SU-DHL-6 (cell line): ENCODE measurements at regions not wholly inside any gene's neighbourhood (a gene's known extent, or its start where the extent isn't known, plus 50 kb on each side); places are given as distances from the start of the nearest gene placed in this dataset.
"Not testable (repeated sequence)": the region's sequence is repeated elsewhere in the genome, so short reads cannot be mapped to it uniquely, and the experiment has no call there.

Experiments used
- H2AFZ ChIP-seq: fragments of 200-600 bp; sonication (generic); 2 replicates; pipeline ENCODE4 v1.6.1; 2014; ENCODE audit warnings: low read depth, mild to moderate bottlenecking, moderate library complexity, mixed read lengths, antibody characterized with exemption, low read length; ENCODE audit not compliant: severe bottlenecking
- H3F3A ChIP-seq: fragments of 200-600 bp; shearing (Covaris generic); 2 replicates; pipeline ENCODE4 v1.6.0; 2016; ENCODE audit warnings: antibody characterized with exemption, mild to moderate bottlenecking; ENCODE audit not compliant: insufficient read depth
- H3K27ac ChIP-seq: fragments of 200-600 bp; sonication (generic); 2 replicates; pipeline ENCODE4 v1.5.1; 2016; ENCODE audit warnings: low read depth, mild to moderate bottlenecking, low read length, moderate library complexity, mixed read lengths
- H3K27me3 ChIP-seq: fragments of 200-600 bp; sonication (generic), shearing (Covaris generic); 2 replicates; pipeline ENCODE4 v1.6.0; 2014; ENCODE audit warnings: mild to moderate bottlenecking, low read length
- H3K36me3 ChIP-seq: fragments of 200-600 bp; sonication (generic); 2 replicates; pipeline ENCODE4 v1.6.1; 2014; ENCODE audit warnings: mild to moderate bottlenecking, low read length, mixed read lengths
- H3K4me2 ChIP-seq: fragments of 300-600, 200-600 bp; shearing (Covaris generic), sonication (generic); 2 replicates; pipeline ENCODE4 v1.6.0; 2014; ENCODE audit warnings: low read length, low read depth, mild to moderate bottlenecking; ENCODE audit not compliant: poor library complexity, severe bottlenecking
- H3K4me3 ChIP-seq: fragments of 200-600 bp; sonication (generic); 2 replicates; pipeline ENCODE4 v1.5.1; 2014; ENCODE audit warnings: antibody characterized with exemption, low read length, mild to moderate bottlenecking, mixed read lengths; ENCODE audit not compliant: insufficient read depth, poor library complexity, severe bottlenecking
- H3K79me2 ChIP-seq: fragments of 200-600 bp; sonication (generic); 2 replicates; pipeline ENCODE4 v1.6.1; 2014; ENCODE audit warnings: mild to moderate bottlenecking, low read length, moderate library complexity; ENCODE audit not compliant: insufficient read depth
- H3K9ac ChIP-seq: fragments of 200-600 bp; sonication (generic); 2 replicates; pipeline ENCODE4 v1.7.0; 2014; ENCODE audit warnings: mild to moderate bottlenecking, low read length
- H3K9me2 ChIP-seq: fragments of 200-600 bp; sonication (generic); replicated peaks from 2 replicates; pipeline ENCODE4 v1.6.1; 2014; ENCODE audit warnings: low read length; ENCODE audit not compliant: insufficient read depth
- H3K9me3 ChIP-seq: fragments of 200-600 bp; sonication (generic); 2 replicates; pipeline ENCODE4 v1.6.1; 2014; ENCODE audit warnings: low read length, mixed read lengths; ENCODE audit not compliant: insufficient read depth
- H4K20me1 ChIP-seq: fragments of 200-600 bp; sonication (generic); 2 replicates; pipeline ENCODE4 v1.6.1; 2014; ENCODE audit warnings: low read depth, mild to moderate bottlenecking, antibody characterized with exemption, low read length, moderate library complexity, mixed read lengths
- CTCF ChIP-seq: fragments of 200-600 bp; sonication (generic); IDR thresholded peaks from one replicate; pipeline ENCODE4 v1.5.1; 2017; ENCODE audit warnings: antibody characterized with exemption, mild to moderate bottlenecking, low read length, moderate library complexity; ENCODE audit not compliant: insufficient read depth, poor library complexity, severe bottlenecking
- EZH2phosphoT487 ChIP-seq: fragments of 200-600 bp; sonication (generic), shearing (Covaris generic); conservative IDR thresholded peaks from 2 replicates; pipeline ENCODE4 v1.6.1; 2018; ENCODE audit warnings: mild to moderate bottlenecking, antibody characterized with exemption, low read length, moderate library complexity, mixed read lengths

- H3K27me3 ChIP-seq, H3K9me3 ChIP-seq, H3K79me2 ChIP-seq, H3K36me3 ChIP-seq, H3K9me2 ChIP-seq, H3K4me3 ChIP-seq, H2AFZ ChIP-seq, H3K9ac ChIP-seq, H3K27ac ChIP-seq, H4K20me1 ChIP-seq, H3F3A ChIP-seq, H3K4me2 ChIP-seq: not testable (repeated sequence)
Observed at GRCh38 chr20:17891131-17891530, 77.5 kb downstream of the SNX5 start.

- no peaks in the 10 kb centered on the region for H4K20me1 ChIP-seq
- H2AFZ ChIP-seq = no peak overlapping the region
- H3K4me3 ChIP-seq = no peak overlapping the region
- no peak overlapping the region for H3K9ac ChIP-seq
- no peak for TF ChIP-seq EZH2phosphoT487
- H3K27ac ChIP-seq = no peak overlapping the region
- H3K9me2 ChIP-seq = no peaks in the 10 kb centered on the region
- no peaks in the 10 kb centered on the region for H3F3A ChIP-seq
- no peak overlapping the region for H3K4me2 ChIP-seq
- H3K36me3 ChIP-seq = no peaks in the 10 kb centered on the region
- H3K27me3 ChIP-seq = no peaks in the 10 kb centered on the region
- H3K79me2 ChIP-seq = no peaks in the 10 kb centered on the region
- no peaks in the 10 kb centered on the region for H3K9me3 ChIP-seq
Observed at GRCh38 chr20:17890330-17890729, 78.3 kb downstream of the SNX5 start.

GRCh38 chr20:17889226-17889625 is 79.4 kb downstream of the SNX5 start:
- no peaks in the 10 kb centered on the region for H3K9me3 ChIP-seq
- H4K20me1 ChIP-seq = no peaks in the 10 kb centered on the region
- no peak overlapping the region for H3K4me2 ChIP-seq
- H3K4me3 ChIP-seq = no peak overlapping the region
- H3K9ac ChIP-seq = no peak overlapping the region
- no peaks in the 10 kb centered on the region for H3K36me3 ChIP-seq
- no peaks in the 10 kb centered on the region for H3K27me3 ChIP-seq
- no peak overlapping the region for H2AFZ ChIP-seq
- no peaks in the 10 kb centered on the region for H3K9me2 ChIP-seq
- no peaks in the 10 kb centered on the region for H3F3A ChIP-seq
- no peak for TF ChIP-seq CTCF
- no peak overlapping the region for H3K27ac ChIP-seq
- H3K79me2 ChIP-seq = no peaks in the 10 kb centered on the region

GRCh38 chr20:17888044-17888443 is 80.5 kb downstream of the SNX5 start:
- no peak overlapping the region for H3K4me2 ChIP-seq
- H2AFZ ChIP-seq = no peak overlapping the region

More at GRCh38 chr20:17888044-17888443, 80.5 kb downstream of the SNX5 start:
- Histone ChIP-seq H3K9me3 (no peaks in the 10 kb centered on the region), H3F3A (no peaks in the 10 kb centered on the region), H3K79me2 (no peaks in the 10 kb centered on the region), H3K27ac (no peak overlapping the region), H3K4me3 (no peak overlapping the region), H4K20me1 (no peaks in the 10 kb centered on the region), H3K9me2 (no peaks in the 10 kb centered on the region), H3K27me3 (no peaks in the 10 kb centered on the region), H3K36me3 (no peaks in the 10 kb centered on the region), H3K9ac (no peak overlapping the region)
- no peak for TF ChIP-seq CTCF
- no peak for TF ChIP-seq EZH2phosphoT487
